ENCODE measurements at regions not wholly inside any gene's neighbourhood (a gene's known extent, or its start where the extent isn't known, plus 50 kb on each side); places are given as distances from the start of the nearest gene placed in this dataset.

- TF ChIP-seq EZH2 (IDR thresholded peaks at IDR 0.05; ENCODE audit: insufficient read depth, poor library complexity, severe bottlenecking) (no peak), EZH2phosphoT487 (IDR thresholded peaks at IDR 0.05; ENCODE audit: insufficient read depth, low read depth) (no peak)
These were observed 72.3 kb upstream of the PSME4 start for GRCh38 chr2:54042897-54043620.

Measured in GM23248 (cell line).